Vagina (tissue), 2 donors: ENCODE measurements at regions not wholly inside any gene's neighbourhood (a gene's known extent, or its start where the extent isn't known, plus 50 kb on each side); places are given as distances from the start of the nearest gene placed in this dataset.
"Not testable (repeated sequence)": the region's sequence is repeated elsewhere in the genome, so short reads cannot be mapped to it uniquely, and the experiment has no call there.

Experiments
- DNase-seq, 2 donors: peaks; one replicate each; pipeline ENCODE4 v3.0.0-alpha.2; 2017; ENCODE audit errors: extremely low spot score in 2 of 2
- H3K27ac ChIP-seq: fragments of 200-600 bp; sonication (generic); one replicate; pipeline ENCODE4 v1.5.1; 2019
- H3K27me3 ChIP-seq: fragments of 200-600 bp; sonication (generic); one replicate; pipeline ENCODE4 v1.5.1; 2019
- H3K36me3 ChIP-seq, 2 donors: fragments of 200-600 bp; sonication (generic); one replicate each; pipeline ENCODE4 v1.5.1; 2017 to 2019
- H3K4me1 ChIP-seq: fragments of 200-600 bp; sonication (generic); one replicate; pipeline ENCODE4 v1.5.1; 2019
- H3K4me3 ChIP-seq, 2 donors: fragments of 200-600 bp; sonication (generic); 1 replicate in 1 of 2; 2 replicates in 1 of 2; pipeline ENCODE4 v1.5.1; 2016 to 2019
- H3K9me3 ChIP-seq: fragments of 200-600 bp; sonication (generic); one replicate; pipeline ENCODE4 v1.5.1; 2019
- CTCF ChIP-seq, 3 experiments: fragments of 450-650 bp in 2 of 3; fragments of 200-600 bp in 1 of 3; sonication (generic) in 1 of 3; IDR thresholded peaks; one replicate each; pipeline ENCODE4 v1.5.1; 2017 to 2019; ENCODE audit warnings: antibody characterized with exemption in 3 of 3, mild to moderate bottlenecking in 2 of 3, moderate library complexity in 2 of 3
- POLR2A ChIP-seq, 2 donors: fragments of 450-650 bp; IDR thresholded peaks; one replicate each; pipeline ENCODE4 v1.6.1; 2017; ENCODE audit warnings: antibody characterized with exemption in 2 of 2, mild to moderate bottlenecking in 2 of 2, moderate library complexity in 2 of 2
- POLR2AphosphoS5 ChIP-seq, 2 donors: sonication (generic); formaldehyde crosslinking; IDR thresholded peaks; one replicate each; pipeline ENCODE4 v1.9.0; 2017; ENCODE audit warnings: antibody characterized with exemption in 2 of 2, mild to moderate bottlenecking in 2 of 2, low read depth in 1 of 2; ENCODE audit not compliant: insufficient read depth in 1 of 2
- intact Hi-C: fragments of 100-400 bp; cut with DNase I; formaldehyde crosslinking; loops from one replicate; pipeline ENCODE4 v1.15.1; 2023

- Histone ChIP-seq H3K4me1 (no peaks in the 10 kb centered on the region), H3K27me3 (no peaks in the 10 kb centered on the region), H3K36me3 (no peaks in the 10 kb centered on the region), H3K4me3 (no peak overlapping the region), H3K27ac (no peak overlapping the region), H3K9me3 (no peaks in the 10 kb centered on the region)
- no peak for DNase-seq
- intact Hi-C loops: no loop called here
- TF ChIP-seq POLR2A (IDR thresholded peaks at IDR 0.05) (no peak), POLR2AphosphoS5 (IDR thresholded peaks at IDR 0.05; ENCODE audit: insufficient read depth in 1 of 2, low read depth in 1 of 2) (no peak), CTCF (IDR thresholded peaks at IDR 0.05) (no peak)
Measured at GRCh38 chr3:87436781-87437543, 160.6 kb upstream of the POU1F1 start.

- no peaks in the 10 kb centered on the region for H3K27me3 ChIP-seq
- no peak for DNase-seq
- H3K9me3 ChIP-seq: no peaks in the 10 kb centered on the region
- H3K4me1 ChIP-seq: no peaks in the 10 kb centered on the region
- no peak for TF ChIP-seq POLR2A (IDR thresholded peaks at IDR 0.05)
- no peak for TF ChIP-seq CTCF (IDR thresholded peaks at IDR 0.05)
- no peak for TF ChIP-seq POLR2AphosphoS5 (IDR thresholded peaks at IDR 0.05; ENCODE audit: insufficient read depth in 1 of 2, low read depth in 1 of 2)
- no peak overlapping the region for H3K4me3 ChIP-seq
- no peak overlapping the region for H3K27ac ChIP-seq
- H3K36me3 ChIP-seq: no peaks in the 10 kb centered on the region
- intact Hi-C loops: no loop called here
Measured at GRCh38 chr3:87435926-87436620, 159.7 kb upstream of the POU1F1 start.

- intact Hi-C loops, H3K36me3 ChIP-seq, H3K27ac ChIP-seq, H3K9me3 ChIP-seq, H3K27me3 ChIP-seq, H3K4me1 ChIP-seq, DNase-seq, H3K4me3 ChIP-seq: not testable (repeated sequence)
Measured at GRCh38 chr3:87433445-87433844, 157.1 kb upstream of the POU1F1 start.

- no peak overlapping the region for H3K4me3 ChIP-seq
- no peaks in the 10 kb centered on the region for H3K36me3 ChIP-seq
- no peaks in the 10 kb centered on the region for H3K9me3 ChIP-seq
- TF ChIP-seq POLR2AphosphoS5 (IDR thresholded peaks at IDR 0.05; ENCODE audit: insufficient read depth in 1 of 2, low read depth in 1 of 2) (no peak), CTCF (IDR thresholded peaks at IDR 0.05) (no peak), POLR2A (IDR thresholded peaks at IDR 0.05) (no peak)
- intact Hi-C loops: no loop called here
- H3K4me1 ChIP-seq: no peaks in the 10 kb centered on the region
- no peaks in the 10 kb centered on the region for H3K27me3 ChIP-seq
- no peak for DNase-seq
- no peak overlapping the region for H3K27ac ChIP-seq
Measured at GRCh38 chr3:87426918-87427317, 150.5 kb upstream of the POU1F1 start.

GRCh38 chr3:87425056-87425455, 148.7 kb upstream of the POU1F1 start:
- Histone ChIP-seq H3K36me3 (no peaks in the 10 kb centered on the region), H3K4me1 (no peaks in the 10 kb centered on the region), H3K27ac (no peak overlapping the region), H3K9me3 (no peaks in the 10 kb centered on the region), H3K27me3 (no peaks in the 10 kb centered on the region), H3K4me3 (no peak overlapping the region)
- DNase-seq: no peak
- TF ChIP-seq POLR2A (IDR thresholded peaks at IDR 0.05): no peak
- TF ChIP-seq POLR2AphosphoS5 (IDR thresholded peaks at IDR 0.05; ENCODE audit: insufficient read depth in 1 of 2, low read depth in 1 of 2): no peak
- no peak for TF ChIP-seq CTCF (IDR thresholded peaks at IDR 0.05)
- intact Hi-C loops: no loop called here
